Right lobe of liver (tissue), 4 donors: ENCODE measurements at regions not wholly inside any gene's neighbourhood (a gene's known extent, or its start where the extent isn't known, plus 50 kb on each side); places are given as distances from the start of the nearest gene placed in this dataset.

Source experiments
- POLR2A ChIP-seq: fragments of 450-650 bp; IDR thresholded peaks from one replicate; pipeline ENCODE4 v1.6.1; 2017; ENCODE audit warnings: antibody characterized with exemption, mild to moderate bottlenecking
- TF ChIP-seq, protein P1 (sequence below), 4 donors: fragments of 200-600 bp in 3 of 4; fragments of 450-650 bp in 1 of 4; IDR thresholded peaks; one replicate each; pipeline versions ENCODE4 v1.5.1 to v1.8.0; 2016 to 2022; ENCODE audit warnings: antibody characterized with exemption in 4 of 4, mild to moderate bottlenecking in 2 of 4
- donor health status: DM: no; HTN: no; CAD: no.
- donor health status: DM: no; HTN: no; CAD: no.
- donor health status: DM: no; HTN: yes; CAD: no.

DNA sequence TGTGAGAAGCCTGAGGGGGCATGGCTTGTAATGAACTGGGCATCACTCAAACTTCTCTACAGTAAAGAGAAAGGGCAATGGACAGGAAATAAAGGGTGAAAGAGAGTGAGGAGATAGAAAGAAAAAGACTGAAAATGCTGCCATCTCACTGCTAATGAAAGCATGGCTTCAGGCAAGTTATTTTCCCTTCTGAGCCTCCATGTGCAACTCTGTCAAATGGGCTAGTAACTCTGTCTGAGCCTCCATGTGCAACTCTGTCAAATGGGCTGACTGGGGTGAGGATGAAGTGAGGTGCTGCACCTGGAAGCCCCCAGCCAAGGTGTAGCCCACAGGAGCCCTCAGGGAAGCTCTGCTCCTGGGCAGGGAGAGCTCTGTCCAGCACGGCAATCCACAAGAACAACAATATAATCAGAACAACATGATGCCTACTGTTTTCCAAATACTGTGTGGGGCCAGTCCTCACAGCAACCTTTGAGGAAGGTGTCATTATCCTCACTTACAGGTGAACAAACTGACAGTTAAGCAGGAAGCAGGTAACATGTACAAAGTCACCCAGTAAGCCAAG lies 73.8 kb upstream of the XPA start:
- TF ChIP-seq, protein P1, sequence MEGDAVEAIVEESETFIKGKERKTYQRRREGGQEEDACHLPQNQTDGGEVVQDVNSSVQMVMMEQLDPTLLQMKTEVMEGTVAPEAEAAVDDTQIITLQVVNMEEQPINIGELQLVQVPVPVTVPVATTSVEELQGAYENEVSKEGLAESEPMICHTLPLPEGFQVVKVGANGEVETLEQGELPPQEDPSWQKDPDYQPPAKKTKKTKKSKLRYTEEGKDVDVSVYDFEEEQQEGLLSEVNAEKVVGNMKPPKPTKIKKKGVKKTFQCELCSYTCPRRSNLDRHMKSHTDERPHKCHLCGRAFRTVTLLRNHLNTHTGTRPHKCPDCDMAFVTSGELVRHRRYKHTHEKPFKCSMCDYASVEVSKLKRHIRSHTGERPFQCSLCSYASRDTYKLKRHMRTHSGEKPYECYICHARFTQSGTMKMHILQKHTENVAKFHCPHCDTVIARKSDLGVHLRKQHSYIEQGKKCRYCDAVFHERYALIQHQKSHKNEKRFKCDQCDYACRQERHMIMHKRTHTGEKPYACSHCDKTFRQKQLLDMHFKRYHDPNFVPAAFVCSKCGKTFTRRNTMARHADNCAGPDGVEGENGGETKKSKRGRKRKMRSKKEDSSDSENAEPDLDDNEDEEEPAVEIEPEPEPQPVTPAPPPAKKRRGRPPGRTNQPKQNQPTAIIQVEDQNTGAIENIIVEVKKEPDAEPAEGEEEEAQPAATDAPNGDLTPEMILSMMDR (IDR thresholded peaks at IDR 0.05): no peak
- no peak for TF ChIP-seq POLR2A
